ENCODE measurements at regions not wholly inside any gene's neighbourhood (a gene's known extent, or its start where the extent isn't known, plus 50 kb on each side); places are given as distances from the start of the nearest gene placed in this dataset.

DNA sequence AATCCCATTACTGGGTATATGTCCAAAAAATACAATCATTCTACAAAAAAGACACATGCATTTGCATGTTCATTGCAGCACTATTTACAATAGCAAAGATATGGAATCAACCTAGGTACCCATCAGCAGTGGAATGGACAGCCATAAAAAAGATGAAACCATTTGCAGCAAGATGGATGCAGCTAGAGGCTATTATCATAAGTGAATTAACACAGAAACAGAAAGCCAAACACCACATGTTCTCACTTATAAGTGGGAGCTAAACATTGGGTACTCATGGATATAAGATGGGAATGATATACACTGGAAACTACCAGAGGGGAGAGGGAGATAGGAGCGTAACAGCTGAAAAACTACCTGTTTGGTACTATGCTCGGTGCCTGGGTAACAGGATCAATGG lies 154.0 kb downstream of the TMEM26 start:
- Histone ChIP-seq H3K36me3 (ENCODE audit: control insufficient read depth in 1 of 2, insufficient read depth in 2 of 2, low read length in 2 of 2) (no peaks in the 10 kb centered on the region), H3K27me3 (ENCODE audit: control insufficient read depth in 1 of 2, insufficient read depth in 2 of 2, low read length in 2 of 2) (no peaks in the 10 kb centered on the region), H3K9me3 (ENCODE audit: control insufficient read depth in 1 of 2, low read length in 2 of 2) (no peaks in the 10 kb centered on the region), H3K4me1 (ENCODE audit: control insufficient read depth in 1 of 2, insufficient read depth in 2 of 2, low read length in 2 of 2) (no peaks in the 10 kb centered on the region), H3K4me3 (ENCODE audit: low read depth in 1 of 2, low read length in 2 of 2) (no peak overlapping the region), H3K27ac (ENCODE audit: low read depth, low read length) (no peak overlapping the region), H3K9ac (ENCODE audit: low read depth in 1 of 2, low read length in 2 of 2) (no peak overlapping the region)

- Histone ChIP-seq H3K36me3 (ENCODE audit: control insufficient read depth in 1 of 2, insufficient read depth in 2 of 2, low read length in 2 of 2) (no peaks in the 10 kb centered on the region), H3K4me3 (ENCODE audit: low read depth in 1 of 2, low read length in 2 of 2) (no peak overlapping the region), H3K9me3 (ENCODE audit: control insufficient read depth in 1 of 2, low read length in 2 of 2) (no peaks in the 10 kb centered on the region), H3K9ac (ENCODE audit: low read depth in 1 of 2, low read length in 2 of 2) (no peak overlapping the region), H3K4me1 (ENCODE audit: control insufficient read depth in 1 of 2, insufficient read depth in 2 of 2, low read length in 2 of 2) (no peaks in the 10 kb centered on the region), H3K27ac (ENCODE audit: low read depth, low read length) (no peak overlapping the region), H3K27me3 (ENCODE audit: control insufficient read depth in 1 of 2, insufficient read depth in 2 of 2, low read length in 2 of 2) (no peaks in the 10 kb centered on the region)
Measured at GRCh38 chr10:61298194-61298593, 155.0 kb downstream of the TMEM26 start.

- H3K27ac ChIP-seq (ENCODE audit: low read depth, low read length) = no peak overlapping the region
- no peaks in the 10 kb centered on the region for H3K9me3 ChIP-seq (ENCODE audit: control insufficient read depth in 1 of 2, low read length in 2 of 2)
- H3K4me3 ChIP-seq (ENCODE audit: low read depth in 1 of 2, low read length in 2 of 2) = no peak overlapping the region
- no peaks in the 10 kb centered on the region for H3K4me1 ChIP-seq (ENCODE audit: control insufficient read depth in 1 of 2, insufficient read depth in 2 of 2, low read length in 2 of 2)
- no peak overlapping the region for H3K9ac ChIP-seq (ENCODE audit: low read depth in 1 of 2, low read length in 2 of 2)
- H3K27me3 ChIP-seq (ENCODE audit: control insufficient read depth in 1 of 2, insufficient read depth in 2 of 2, low read length in 2 of 2) = no peaks in the 10 kb centered on the region
- no peaks in the 10 kb centered on the region for H3K36me3 ChIP-seq (ENCODE audit: control insufficient read depth in 1 of 2, insufficient read depth in 2 of 2, low read length in 2 of 2)
Measured at GRCh38 chr10:61296161-61296560, 157.0 kb downstream of the TMEM26 start.

DNA sequence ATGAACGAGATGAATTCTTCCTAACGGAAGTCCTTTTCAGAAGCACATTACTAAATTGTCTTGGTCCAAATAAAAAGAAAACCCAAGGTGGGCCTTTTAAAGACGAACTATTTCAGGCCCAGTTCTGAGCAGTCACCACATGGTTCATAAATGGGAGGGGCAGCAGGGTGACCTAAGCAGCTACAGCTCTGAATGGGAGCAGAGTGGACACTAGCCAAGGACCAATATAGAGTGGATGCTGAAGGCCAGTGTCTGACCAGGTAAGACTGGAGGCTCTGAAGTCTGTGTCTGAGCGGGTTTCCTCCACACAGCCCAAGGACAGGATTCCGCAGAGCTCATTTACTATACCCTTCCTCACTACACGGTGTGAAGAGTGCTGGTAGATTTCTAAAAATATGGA lies 159.1 kb downstream of the TMEM26 start:
- Histone ChIP-seq H3K4me3 (ENCODE audit: low read depth in 1 of 2, low read length in 2 of 2) (no peak overlapping the region), H3K27me3 (ENCODE audit: control insufficient read depth in 1 of 2, insufficient read depth in 2 of 2, low read length in 2 of 2) (no peaks in the 10 kb centered on the region), H3K36me3 (ENCODE audit: control insufficient read depth in 1 of 2, insufficient read depth in 2 of 2, low read length in 2 of 2) (no peaks in the 10 kb centered on the region), H3K4me1 (ENCODE audit: control insufficient read depth in 1 of 2, insufficient read depth in 2 of 2, low read length in 2 of 2) (no peaks in the 10 kb centered on the region), H3K9ac (ENCODE audit: low read depth in 1 of 2, low read length in 2 of 2) (no peak overlapping the region), H3K27ac (ENCODE audit: low read depth, low read length) (no peak overlapping the region), H3K9me3 (ENCODE audit: control insufficient read depth in 1 of 2, low read length in 2 of 2) (no peaks in the 10 kb centered on the region)

DNA sequence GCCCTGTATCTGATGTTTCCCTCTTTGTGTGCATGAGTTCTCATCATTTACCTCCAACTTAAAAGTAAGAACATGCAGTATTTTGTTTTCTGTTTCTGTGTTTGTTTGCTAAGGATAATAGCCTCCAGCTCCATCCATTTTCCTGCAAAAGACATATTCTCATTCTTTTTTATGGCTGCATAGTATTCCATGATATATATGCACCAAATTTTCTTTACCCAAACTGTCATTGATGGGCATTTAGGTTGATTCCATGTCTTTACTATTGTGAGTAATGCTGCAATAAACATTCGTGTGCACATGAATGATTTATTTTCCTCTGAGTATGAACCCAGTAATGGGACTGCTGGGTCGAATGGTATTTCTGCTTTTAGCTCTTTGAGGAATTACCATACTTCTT lies 163.4 kb downstream of the TMEM26 start:
- no peaks in the 10 kb centered on the region for H3K36me3 ChIP-seq (ENCODE audit: control insufficient read depth in 1 of 2, insufficient read depth in 2 of 2, low read length in 2 of 2)
- H3K4me1 ChIP-seq (ENCODE audit: control insufficient read depth in 1 of 2, insufficient read depth in 2 of 2, low read length in 2 of 2) = peaks cover 0 to 4% of the 10 kb centered on the region in 2 donors
- H3K27ac ChIP-seq (ENCODE audit: low read depth, low read length) = no peak overlapping the region
- H3K9ac ChIP-seq (ENCODE audit: low read depth in 1 of 2, low read length in 2 of 2) = no peak overlapping the region
- no peaks in the 10 kb centered on the region for H3K27me3 ChIP-seq (ENCODE audit: control insufficient read depth in 1 of 2, insufficient read depth in 2 of 2, low read length in 2 of 2)
- no peaks in the 10 kb centered on the region for H3K9me3 ChIP-seq (ENCODE audit: control insufficient read depth in 1 of 2, low read length in 2 of 2)
- H3K4me3 ChIP-seq (ENCODE audit: low read depth in 1 of 2, low read length in 2 of 2) = no peak overlapping the region

DNA sequence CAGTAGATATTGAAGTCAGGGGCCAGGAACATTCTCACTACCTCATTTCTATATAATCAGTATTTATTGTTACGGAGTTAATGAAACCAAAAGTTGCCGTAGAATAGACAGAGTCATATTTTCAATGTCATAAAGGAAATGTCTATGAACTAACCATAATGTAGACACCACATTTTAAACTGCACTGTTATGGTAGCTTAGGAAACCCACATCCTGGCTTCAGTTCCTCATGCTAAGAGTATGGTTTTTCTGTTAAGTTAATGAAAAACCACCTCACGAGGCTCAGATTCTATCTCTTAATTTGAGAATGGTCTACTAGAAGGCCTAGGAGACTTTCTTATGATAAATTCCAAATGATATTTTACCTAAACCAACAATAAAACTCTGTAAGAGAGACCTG lies 166.5 kb downstream of the TMEM26 start:
- H3K4me1 ChIP-seq (ENCODE audit: control insufficient read depth in 1 of 2, insufficient read depth in 2 of 2, low read length in 2 of 2) = peaks cover 0 to 4% of the 10 kb centered on the region in 2 donors
- H3K9ac ChIP-seq (ENCODE audit: low read depth in 1 of 2, low read length in 2 of 2) = no peak overlapping the region
- no peaks in the 10 kb centered on the region for H3K27me3 ChIP-seq (ENCODE audit: control insufficient read depth in 1 of 2, insufficient read depth in 2 of 2, low read length in 2 of 2)
- H3K36me3 ChIP-seq (ENCODE audit: control insufficient read depth in 1 of 2, insufficient read depth in 2 of 2, low read length in 2 of 2) = no peaks in the 10 kb centered on the region
- H3K4me3 ChIP-seq (ENCODE audit: low read depth in 1 of 2, low read length in 2 of 2) = no peak overlapping the region
- H3K27ac ChIP-seq (ENCODE audit: low read depth, low read length) = no peak overlapping the region
- H3K9me3 ChIP-seq (ENCODE audit: control insufficient read depth in 1 of 2, low read length in 2 of 2) = no peaks in the 10 kb centered on the region

DNA sequence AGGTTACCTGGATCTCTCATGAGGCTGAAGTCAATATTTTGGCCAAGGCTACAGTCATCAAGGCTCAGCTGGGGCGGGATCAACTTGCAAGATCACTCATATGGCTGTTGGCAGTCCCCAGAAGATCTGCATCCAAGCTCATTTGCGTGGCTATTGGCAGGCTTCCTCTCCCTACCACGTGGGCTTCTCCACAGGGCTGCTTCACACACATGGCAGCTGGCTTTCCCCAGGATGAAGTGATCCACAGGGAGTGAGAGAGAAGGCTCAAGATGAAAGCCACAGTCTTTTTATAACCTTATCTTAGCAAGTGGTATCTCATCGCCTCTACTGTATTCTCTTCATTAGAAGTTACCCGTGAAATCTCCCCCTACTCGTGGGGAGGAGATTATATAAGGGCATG lies 167.4 kb downstream of the TMEM26 start:
- Histone ChIP-seq H3K27me3 (ENCODE audit: control insufficient read depth in 1 of 2, insufficient read depth in 2 of 2, low read length in 2 of 2) (no peaks in the 10 kb centered on the region), H3K4me1 (ENCODE audit: control insufficient read depth in 1 of 2, insufficient read depth in 2 of 2, low read length in 2 of 2) (peaks cover 0 to 4% of the 10 kb centered on the region in 2 donors), H3K9me3 (ENCODE audit: control insufficient read depth in 1 of 2, low read length in 2 of 2) (no peaks in the 10 kb centered on the region), H3K9ac (ENCODE audit: low read depth in 1 of 2, low read length in 2 of 2) (no peak overlapping the region), H3K36me3 (ENCODE audit: control insufficient read depth in 1 of 2, insufficient read depth in 2 of 2, low read length in 2 of 2) (no peaks in the 10 kb centered on the region), H3K4me3 (ENCODE audit: low read depth in 1 of 2, low read length in 2 of 2) (no peak overlapping the region), H3K27ac (ENCODE audit: low read depth, low read length) (no peak overlapping the region)

GRCh38 chr10:61284222-61284890 lies 168.8 kb downstream of the TMEM26 start:
- no peaks in the 10 kb centered on the region for H3K27me3 ChIP-seq (ENCODE audit: control insufficient read depth in 1 of 2, insufficient read depth in 2 of 2, low read length in 2 of 2)
- H3K36me3 ChIP-seq (ENCODE audit: control insufficient read depth in 1 of 2, insufficient read depth in 2 of 2, low read length in 2 of 2) = no peaks in the 10 kb centered on the region
- H3K9ac ChIP-seq (ENCODE audit: low read depth in 1 of 2, low read length in 2 of 2) = no peak overlapping the region
- H3K27ac ChIP-seq (ENCODE audit: low read depth, low read length) = no peak overlapping the region
- no peaks in the 10 kb centered on the region for H3K9me3 ChIP-seq (ENCODE audit: control insufficient read depth in 1 of 2, low read length in 2 of 2)
- H3K4me3 ChIP-seq (ENCODE audit: low read depth in 1 of 2, low read length in 2 of 2) = no peak overlapping the region
- H3K4me1 ChIP-seq (ENCODE audit: control insufficient read depth in 1 of 2, insufficient read depth in 2 of 2, low read length in 2 of 2) = peaks cover 0 to 4% of the 10 kb centered on the region in 2 donors

GRCh38 chr10:61283481-61284221 lies 169.5 kb downstream of the TMEM26 start:
- H3K4me3 ChIP-seq (ENCODE audit: low read depth in 1 of 2, low read length in 2 of 2) = no peak overlapping the region
- H3K27ac ChIP-seq (ENCODE audit: low read depth, low read length) = no peak overlapping the region
- H3K36me3 ChIP-seq (ENCODE audit: control insufficient read depth in 1 of 2, insufficient read depth in 2 of 2, low read length in 2 of 2) = no peaks in the 10 kb centered on the region
- H3K9me3 ChIP-seq (ENCODE audit: control insufficient read depth in 1 of 2, low read length in 2 of 2) = no peaks in the 10 kb centered on the region
- H3K27me3 ChIP-seq (ENCODE audit: control insufficient read depth in 1 of 2, insufficient read depth in 2 of 2, low read length in 2 of 2) = no peaks in the 10 kb centered on the region
- H3K4me1 ChIP-seq (ENCODE audit: control insufficient read depth in 1 of 2, insufficient read depth in 2 of 2, low read length in 2 of 2) = peaks cover 0 to 4% of the 10 kb centered on the region in 2 donors
- no peak overlapping the region for H3K9ac ChIP-seq (ENCODE audit: low read depth in 1 of 2, low read length in 2 of 2)

DNA sequence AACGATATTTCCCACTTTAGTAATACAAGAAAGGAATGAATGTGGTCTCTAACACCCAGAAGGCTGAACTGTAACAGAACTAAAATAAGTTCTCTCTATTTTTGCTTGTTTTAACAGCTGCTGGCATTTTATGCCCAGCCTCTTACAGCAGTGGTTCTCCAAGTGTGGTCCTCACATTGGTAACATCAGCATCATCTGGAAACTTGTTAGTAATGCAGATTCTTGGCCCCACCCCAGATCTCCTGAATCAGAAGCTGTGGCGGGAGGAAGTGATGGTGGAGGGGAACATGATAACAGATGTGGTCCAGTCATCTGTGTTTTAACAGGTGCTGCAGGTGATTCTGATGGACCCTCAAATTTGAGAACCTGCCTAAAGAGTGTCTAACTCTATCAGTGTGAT lies 170.1 kb downstream of the TMEM26 start:
- Histone ChIP-seq H3K27ac (ENCODE audit: low read depth, low read length) (no peak overlapping the region), H3K36me3 (ENCODE audit: control insufficient read depth in 1 of 2, insufficient read depth in 2 of 2, low read length in 2 of 2) (no peaks in the 10 kb centered on the region), H3K4me3 (ENCODE audit: low read depth in 1 of 2, low read length in 2 of 2) (no peak overlapping the region), H3K9me3 (ENCODE audit: control insufficient read depth in 1 of 2, low read length in 2 of 2) (no peaks in the 10 kb centered on the region), H3K4me1 (ENCODE audit: control insufficient read depth in 1 of 2, insufficient read depth in 2 of 2, low read length in 2 of 2) (peaks cover 0 to 4% of the 10 kb centered on the region in 2 donors), H3K27me3 (ENCODE audit: control insufficient read depth in 1 of 2, insufficient read depth in 2 of 2, low read length in 2 of 2) (no peaks in the 10 kb centered on the region), H3K9ac (ENCODE audit: low read depth in 1 of 2, low read length in 2 of 2) (no peak overlapping the region)
